ENCODE measurements at regions not wholly inside any gene's neighbourhood (a gene's known extent, or its start where the extent isn't known, plus 50 kb on each side); places are given as distances from the start of the nearest gene placed in this dataset.

DNA sequence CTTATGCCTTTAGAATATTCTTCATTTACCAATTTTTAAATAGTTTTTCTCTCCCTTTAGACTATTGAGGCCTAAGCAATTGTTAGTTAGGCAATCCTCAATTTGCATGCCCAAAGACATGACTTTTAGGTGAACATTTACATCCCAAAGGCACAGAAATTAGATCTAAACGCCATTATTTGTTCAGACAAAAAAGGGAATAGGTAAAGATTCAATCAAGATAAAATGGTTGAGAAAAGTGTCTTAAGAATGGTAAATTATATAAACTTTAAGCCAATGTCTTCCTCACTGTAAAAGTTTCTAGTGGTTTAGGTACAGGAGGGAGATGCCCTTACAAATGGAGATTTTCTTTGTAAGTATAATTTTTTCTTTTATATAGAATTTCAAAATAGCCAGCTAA, 50.2 kb upstream of the MME start:
- DNase-seq, result no peak

- DNase-seq, result no peak
Measured at GRCh38 chr3:155026999-155027591, 53.0 kb upstream of the MME start.

DNA sequence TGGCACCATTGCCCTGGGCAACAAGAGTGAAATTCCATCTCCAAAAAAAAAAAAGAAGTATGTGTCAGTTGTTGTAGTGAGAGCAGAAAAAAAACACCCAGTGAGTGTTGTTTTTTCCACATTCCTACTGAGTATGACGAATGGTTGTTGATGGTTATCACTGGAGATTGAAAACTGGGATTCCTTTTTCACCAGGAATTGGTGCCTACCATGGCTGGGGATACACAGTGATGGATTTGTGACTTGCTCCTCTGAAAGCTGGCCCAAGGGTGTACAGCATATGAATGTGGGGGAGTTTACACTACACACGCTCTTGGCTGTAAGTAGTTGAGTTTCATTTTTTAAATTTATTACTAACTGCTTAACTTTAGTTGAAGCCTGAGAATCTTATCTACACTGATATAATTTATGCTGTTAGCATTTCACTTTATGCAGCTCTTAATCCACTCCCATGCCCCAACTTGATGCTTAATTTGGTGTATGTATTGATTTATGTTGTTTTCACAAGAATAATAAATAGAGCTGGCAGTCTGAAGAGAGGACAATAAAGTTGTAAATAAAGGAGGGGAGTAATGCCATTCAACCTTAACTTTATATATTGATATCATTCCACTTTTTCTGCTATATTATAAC, 56.0 kb upstream of the MME start:
- no peak for DNase-seq

- DNase-seq, result no peak
Measured at GRCh38 chr3:155022896-155023295, 57.2 kb upstream of the MME start.

DNA sequence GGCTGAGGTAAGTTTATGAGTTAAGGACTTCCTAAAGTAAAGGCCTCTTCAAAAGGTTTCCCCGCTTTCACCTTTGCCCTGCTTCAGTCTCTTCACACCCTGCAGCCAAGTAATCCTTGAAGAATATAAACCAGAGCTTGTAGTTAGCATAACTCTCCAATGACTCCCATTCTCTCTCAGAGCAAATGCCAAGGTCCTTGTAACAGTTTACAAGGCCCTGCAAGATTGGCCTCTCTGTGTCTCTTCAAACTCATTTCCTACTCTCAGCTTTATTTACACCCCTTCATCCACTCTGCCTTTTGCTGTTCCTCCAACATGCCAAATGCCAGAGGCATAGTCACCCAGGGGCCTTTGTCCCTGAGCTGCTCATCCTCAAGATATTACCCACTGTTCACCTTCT, 60.5 kb upstream of the MME start:
- no peak for DNase-seq

DNA sequence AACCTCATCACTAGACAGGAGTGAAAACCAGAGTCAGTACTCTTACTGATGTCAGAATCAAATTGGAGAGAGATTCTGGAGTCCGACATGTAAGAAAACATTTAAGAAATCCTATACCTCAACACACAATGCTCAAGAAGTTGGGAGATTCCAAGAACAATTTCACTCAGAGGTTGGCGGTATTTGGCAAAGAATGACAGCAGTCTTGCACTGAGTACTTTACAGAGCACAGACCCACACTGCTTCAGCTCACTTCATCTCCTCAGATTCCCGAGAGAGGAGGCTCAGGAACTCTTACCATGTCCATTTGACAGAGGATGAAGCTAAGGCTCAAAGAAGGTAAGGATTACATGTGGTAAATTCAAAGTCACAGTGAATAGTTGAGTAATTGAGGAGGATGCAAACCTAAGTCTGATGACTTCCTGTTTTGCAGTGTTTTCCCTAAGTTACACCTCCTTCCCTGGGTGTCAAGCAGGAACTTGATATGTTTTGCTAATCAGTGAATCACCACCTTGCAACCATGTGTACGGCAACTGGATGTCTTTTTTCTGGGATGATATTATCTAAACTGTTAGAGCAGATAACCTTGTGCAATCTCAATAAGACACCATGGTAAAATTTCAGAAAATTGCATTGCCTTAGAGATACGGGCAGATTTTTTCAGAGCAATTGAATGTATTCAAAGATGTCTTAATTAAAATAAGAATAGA, 61.3 kb upstream of the MME start:
- no peak for DNase-seq

- DNase-seq, result no peak
Measured at GRCh38 chr3:155015776-155016436, 64.2 kb upstream of the MME start.

DNA sequence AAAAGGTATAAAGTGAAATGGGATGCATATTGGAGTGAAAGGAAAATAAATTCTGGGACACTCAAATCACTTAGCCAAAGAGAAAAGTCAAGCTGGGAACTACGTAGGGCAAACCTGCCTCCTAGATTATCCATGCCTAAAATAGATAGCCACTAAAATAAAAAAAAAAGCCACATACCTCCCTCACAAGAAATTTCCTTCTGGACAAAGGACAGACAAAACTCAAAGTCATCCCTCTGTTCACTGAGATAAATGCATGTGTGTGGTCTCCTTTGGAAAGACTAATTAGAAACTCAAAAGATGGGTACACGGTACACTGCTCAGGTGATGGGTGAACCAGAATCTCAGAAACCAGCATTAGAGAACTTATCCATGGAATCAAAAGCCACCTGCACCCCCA, 65.2 kb upstream of the MME start:
- no peak for DNase-seq

- no peak for DNase-seq
Measured at GRCh38 chr3:155013427-155013826, 66.7 kb upstream of the MME start.

DNA sequence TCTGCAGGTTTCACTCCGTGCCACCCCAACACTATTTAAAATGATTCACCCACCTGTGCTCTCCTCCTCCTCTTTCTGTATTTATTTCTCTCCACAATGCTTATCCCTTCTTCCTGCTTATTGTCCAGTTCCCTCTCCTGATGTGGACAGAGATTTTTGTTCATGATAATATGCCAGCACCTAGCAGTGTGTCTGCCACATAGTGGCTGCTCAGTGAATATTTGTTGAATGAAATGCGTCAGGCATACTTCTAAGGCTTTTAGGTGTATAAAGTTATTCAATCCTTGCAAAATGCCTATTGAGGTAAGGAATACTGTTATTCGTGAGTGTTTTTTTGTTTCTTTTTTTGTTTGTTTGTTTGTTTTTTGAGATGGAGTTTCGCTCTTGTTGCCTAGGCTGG, 67.5 kb upstream of the MME start:
- DNase-seq, result no peak

DNA sequence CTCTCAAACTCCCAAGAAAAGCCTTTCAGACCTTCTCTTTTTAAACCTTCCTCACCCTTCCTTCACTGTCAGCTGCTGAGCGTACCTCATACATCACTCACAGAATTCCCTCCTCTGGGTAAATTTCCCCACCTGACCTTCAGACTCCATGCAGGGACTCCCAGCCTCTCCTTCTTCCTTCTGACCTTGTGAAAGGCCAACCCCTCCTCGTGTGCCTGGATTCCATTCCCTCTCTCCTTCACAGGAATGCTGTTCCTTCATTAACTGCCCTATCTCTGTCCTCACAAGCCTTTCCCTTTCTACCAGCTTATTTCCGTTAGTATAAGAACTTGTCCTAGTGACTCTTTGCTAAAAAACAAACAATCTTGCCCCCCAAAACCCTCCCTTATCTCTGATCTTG, 69.7 kb upstream of the MME start:
- no peak for DNase-seq

DNA sequence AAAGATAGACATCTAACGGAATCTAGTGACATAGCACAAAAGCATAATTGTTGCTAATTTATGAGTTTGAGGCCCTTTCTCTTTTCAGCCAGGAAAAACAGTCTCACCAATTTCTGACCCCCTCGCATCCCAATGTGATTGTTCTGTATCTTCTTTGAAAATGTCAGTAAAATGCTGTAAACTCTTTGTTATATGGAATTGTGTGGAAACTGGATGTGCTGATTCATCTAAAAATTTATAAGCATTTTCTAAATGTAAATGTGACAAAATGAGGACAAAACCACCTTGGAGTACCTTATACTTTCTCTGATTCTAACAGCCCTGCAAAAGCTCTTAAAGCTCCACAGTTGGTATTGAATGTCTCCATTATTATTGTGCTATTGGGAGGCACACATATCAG, 70.9 kb upstream of the MME start:
- DNase-seq, result no peak

GRCh38 chr3:155007729-155008128, 72.4 kb upstream of the MME start:
- DNase-seq, result no peak

DNA sequence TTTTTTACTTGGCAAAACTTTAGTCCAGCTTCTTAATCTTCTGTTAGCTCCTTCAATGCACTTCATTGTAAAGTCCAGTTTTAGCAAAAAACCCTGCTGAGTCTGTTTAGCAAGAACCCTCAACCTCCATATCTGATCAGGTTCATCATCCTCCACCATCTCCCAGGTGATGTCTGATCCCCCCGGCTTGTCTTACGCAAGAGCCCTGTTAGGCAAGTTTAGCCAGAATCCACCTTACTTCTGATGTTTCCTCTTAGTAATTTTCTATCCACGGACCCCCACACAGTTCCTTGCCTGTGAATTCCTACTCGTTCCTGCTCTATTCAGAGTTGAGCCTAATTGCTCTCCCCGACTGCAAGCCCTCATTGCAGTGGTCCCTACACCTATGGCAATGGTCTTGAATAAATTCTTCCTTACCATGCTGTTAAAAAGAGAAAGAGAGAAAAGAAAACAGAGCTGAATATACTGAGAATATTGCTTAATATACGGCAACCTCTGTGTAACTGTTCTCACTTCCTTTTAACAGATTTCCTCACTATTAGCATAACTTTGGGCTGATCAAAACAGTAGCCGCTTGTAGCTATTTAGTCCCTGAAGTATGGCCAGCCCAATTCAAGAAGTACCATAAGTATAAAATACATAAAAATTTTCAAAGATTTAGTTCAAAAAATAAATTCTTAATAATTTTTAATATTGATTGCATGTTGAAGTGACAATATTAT, 78.7 kb upstream of the MME start:
- DNase-seq, result no peak

GRCh38 chr3:154992655-154993054, 87.5 kb upstream of the MME start:
- no peak for DNase-seq

DNA sequence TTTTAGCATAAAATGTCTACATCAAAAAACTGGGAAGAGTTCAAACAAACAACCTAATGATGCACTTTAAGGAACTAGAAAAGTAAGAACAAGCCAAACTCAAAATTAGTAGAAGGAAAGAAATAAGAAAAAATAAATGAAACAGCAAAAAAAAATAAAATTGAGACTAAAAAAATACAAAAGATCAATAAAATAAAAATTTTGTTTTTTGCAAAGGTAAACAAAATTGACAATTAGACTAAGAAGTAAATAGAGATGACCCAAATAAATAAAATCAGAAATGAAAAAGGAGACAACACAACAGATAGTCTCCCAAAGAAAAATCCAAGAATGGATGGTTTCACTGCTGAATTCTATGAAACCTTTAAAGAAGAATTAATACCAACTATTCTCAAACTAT, 89.6 kb upstream of the MME start:
- no peak for DNase-seq

DNA sequence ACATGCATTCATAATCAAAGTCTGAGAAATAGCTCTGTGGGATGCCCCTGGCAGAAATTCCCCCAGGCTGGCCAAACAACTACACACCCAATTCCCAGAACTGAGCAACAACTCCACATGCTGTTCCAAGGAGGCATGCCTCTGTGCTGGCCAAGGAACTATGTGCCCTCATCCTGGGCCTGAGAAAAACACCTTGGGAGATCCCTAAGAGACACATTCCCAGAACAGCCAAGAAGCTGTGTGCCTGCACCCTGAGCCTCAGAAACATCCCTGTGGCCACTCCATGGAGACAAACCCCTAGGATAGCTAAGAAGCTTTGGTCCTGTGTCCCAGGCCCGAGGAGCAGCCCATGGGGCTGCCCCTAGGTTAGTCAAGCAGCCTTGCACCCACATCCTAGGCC, 92.3 kb upstream of the MME start:
- DNase-seq, result no peak

- DNase-seq, result no peak
Measured at GRCh38 chr3:154981664-154982063, 98.5 kb upstream of the MME start.

DNA sequence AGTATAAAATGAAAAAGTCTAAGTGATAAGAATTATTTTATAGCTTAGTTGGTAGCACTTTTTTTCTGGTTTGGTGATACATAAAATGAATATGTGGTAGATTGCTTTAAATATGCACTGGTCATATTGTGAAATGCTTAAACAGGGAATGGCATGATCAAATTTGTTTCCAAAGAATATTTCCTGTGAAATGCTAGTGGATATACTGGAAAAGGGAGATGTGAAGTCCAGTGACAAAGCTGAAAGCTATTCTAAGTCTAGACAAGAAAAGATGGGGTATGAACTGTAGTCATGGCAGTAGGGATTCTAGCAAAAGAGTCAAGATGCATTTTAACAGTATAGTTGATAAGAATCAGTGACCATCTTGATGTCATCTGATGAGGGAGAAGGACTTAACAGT, 98.9 kb upstream of the MME start:
- no peak for DNase-seq

DNA sequence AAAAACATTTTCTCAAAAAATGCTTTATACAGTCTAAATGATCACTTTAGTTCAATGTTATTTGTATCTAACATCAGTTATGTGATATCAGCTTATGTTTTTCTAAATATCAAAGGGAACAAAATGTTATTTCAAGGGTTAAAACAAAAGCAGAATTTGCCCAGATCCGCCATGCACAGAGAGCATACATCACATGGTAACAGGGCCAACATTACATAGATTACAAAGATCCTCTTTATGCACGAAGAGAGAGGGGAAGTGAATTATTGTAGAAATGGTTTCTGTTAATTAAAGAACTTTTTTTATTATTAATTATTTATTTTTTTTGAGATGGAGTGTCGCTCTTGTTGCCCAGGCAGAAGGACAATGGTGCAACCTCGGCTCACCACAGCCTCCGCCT, 100.8 kb upstream of the MME start:
- no peak for DNase-seq

- DNase-seq, result no peak
Measured at GRCh38 chr3:154977666-154978065, 102.5 kb upstream of the MME start.

- DNase-seq, result no peak
Measured at GRCh38 chr3:154976072-154976983, 103.8 kb upstream of the MME start.

All from activated gamma-delta T cell (primary cell).